CD4-positive, CD25-positive, alpha-beta regulatory T cell (primary cell): ENCODE measurements at regions not wholly inside any gene's neighbourhood (a gene's known extent, or its start where the extent isn't known, plus 50 kb on each side); places are given as distances from the start of the nearest gene placed in this dataset.

Source experiments
- ATAC-seq, 2 donors: fragments of 150-1000 bp; cut with Tn5 transposase; one replicate each; pipeline ENCODE4 v1.10.0; 2021; ENCODE audit warnings: low read depth in 2 of 2, moderate number of reproducible peaks in 2 of 2, moderate library complexity in 1 of 2
- DNase-seq, 3 donors: peaks; one replicate each; pipeline versions ENCODE4 v3.0.0 to v3.0.0-alpha.2; 2012 to 2022; ENCODE audit warnings: mixed read lengths in 1 of 3
- H3K27ac ChIP-seq: one replicate; pipeline ENCODE4 v1.7.0; 2013; ENCODE audit warnings: mild to moderate bottlenecking, low read length; ENCODE audit not compliant: insufficient read depth, poor library complexity, severe bottlenecking
- H3K27me3 ChIP-seq: one replicate; pipeline ENCODE4 v1.7.0; 2013; ENCODE audit warnings: low read length; ENCODE audit not compliant: control insufficient read depth, insufficient read depth
- H3K36me3 ChIP-seq: one replicate; pipeline ENCODE4 v1.7.0; 2013; ENCODE audit warnings: mild to moderate bottlenecking, low read length, moderate library complexity; ENCODE audit not compliant: control insufficient read depth, insufficient read depth
- H3K4me1 ChIP-seq: 2 replicates; pipeline ENCODE4 v1.7.0; 2013; ENCODE audit warnings: mild to moderate bottlenecking, low read length; ENCODE audit not compliant: insufficient read depth, control insufficient read depth, poor library complexity, severe bottlenecking
- H3K4me3 ChIP-seq: one replicate; pipeline ENCODE4 v1.7.0; 2013; ENCODE audit warnings: low read depth, mild to moderate bottlenecking, low read length, moderate library complexity
- H3K9me3 ChIP-seq, 2 experiments: 1 replicate in 1 of 2; 2 replicates in 1 of 2; pipeline ENCODE4 v1.7.0; 2013; ENCODE audit warnings: low read length in 2 of 2, mild to moderate bottlenecking in 1 of 2, moderate library complexity in 1 of 2; ENCODE audit not compliant: control insufficient read depth in 2 of 2
- H3K27ac Mint-ChIP-seq, 3 donors: one replicate each; pipeline ENCODE4 v1.8.0; 2020 to 2022; ENCODE audit warnings: mild to moderate bottlenecking in 3 of 3, mixed read lengths in 3 of 3, moderate library complexity in 2 of 3
- H3K27me3 Mint-ChIP-seq: one replicate; pipeline ENCODE4 v1.8.0; 2022; ENCODE audit warnings: mild to moderate bottlenecking, mixed read lengths
- H3K36me3 Mint-ChIP-seq: one replicate; pipeline ENCODE4 v1.8.0; 2020; ENCODE audit warnings: mixed read lengths
- H3K4me1 Mint-ChIP-seq, 4 donors: one replicate each; pipeline ENCODE4 v1.8.0; 2020 to 2022; ENCODE audit warnings: mixed read lengths in 4 of 4, mild to moderate bottlenecking in 1 of 4
- H3K4me3 Mint-ChIP-seq, 4 donors: one replicate each; pipeline ENCODE4 v1.8.0; 2020 to 2022; ENCODE audit warnings: mild to moderate bottlenecking in 4 of 4, mixed read lengths in 4 of 4, moderate library complexity in 3 of 4
- H3K9me3 Mint-ChIP-seq, 7 donors: one replicate each; pipeline ENCODE4 v1.8.0; 2020 to 2022; ENCODE audit warnings: mixed read lengths in 7 of 7, mild to moderate bottlenecking in 3 of 7, moderate library complexity in 2 of 7

GRCh38 chr11:10918275-10918674, 60.4 kb upstream of the ZBED5 start:
- Mint-ChIP-seq H3K4me3 (no peak overlapping the region), H3K27me3 (peaks cover 12% of the 10 kb centered on the region), H3K27ac (no peak overlapping the region), H3K4me1 (peaks cover 0 to 3% (median 0%) of the 10 kb centered on the region in 4 donors), H3K36me3 (no peaks in the 10 kb centered on the region), H3K9me3 (peaks cover 0 to 15% (median 5%) of the 10 kb centered on the region in 7 donors)
- DNase-seq (no peak), ATAC-seq (no peak)
- Histone ChIP-seq H3K27me3 (peaks cover 4% of the 10 kb centered on the region), H3K4me3 (no peak overlapping the region), H3K27ac (no peak overlapping the region), H3K9me3 (peaks cover 0 to 6% of the 10 kb centered on the region in 2 experiments), H3K4me1 (no peaks in the 10 kb centered on the region), H3K36me3 (no peaks in the 10 kb centered on the region)

GRCh38 chr11:10917802-10918201, 59.9 kb upstream of the ZBED5 start:
- H3K27me3 ChIP-seq, result peaks cover 4% of the 10 kb centered on the region
- no peak overlapping the region for H3K4me3 ChIP-seq
- H3K4me1 ChIP-seq, result no peaks in the 10 kb centered on the region
- Mint-ChIP-seq H3K27ac (no peak overlapping the region), H3K36me3 (no peaks in the 10 kb centered on the region), H3K9me3 (peaks cover 0 to 15% (median 5%) of the 10 kb centered on the region in 7 donors), H3K4me1 (peaks cover 0 to 3% (median 0%) of the 10 kb centered on the region in 4 donors), H3K4me3 (no peak overlapping the region), H3K27me3 (peaks cover 12% of the 10 kb centered on the region)
- DNase-seq, result no peak
- H3K9me3 ChIP-seq, result peaks cover 0 to 6% of the 10 kb centered on the region in 2 experiments
- ATAC-seq, result no peak
- no peak overlapping the region for H3K27ac ChIP-seq
- H3K36me3 ChIP-seq, result no peaks in the 10 kb centered on the region

GRCh38 chr11:10916665-10917064, 58.8 kb upstream of the ZBED5 start:
- Histone ChIP-seq H3K27ac (no peak overlapping the region), H3K9me3 (peaks cover 0 to 6% of the 10 kb centered on the region in 2 experiments), H3K36me3 (no peaks in the 10 kb centered on the region), H3K4me1 (no peaks in the 10 kb centered on the region), H3K27me3 (peaks cover 4% of the 10 kb centered on the region), H3K4me3 (no peak overlapping the region)
- no peak for ATAC-seq
- Mint-ChIP-seq H3K27me3 (peaks cover 12% of the 10 kb centered on the region), H3K27ac (no peak overlapping the region), H3K4me1 (peaks cover 0 to 3% (median 0%) of the 10 kb centered on the region in 4 donors), H3K36me3 (no peaks in the 10 kb centered on the region), H3K9me3 (peaks cover 0 to 15% (median 5%) of the 10 kb centered on the region in 7 donors), H3K4me3 (no peak overlapping the region)
- no peak for DNase-seq

- ATAC-seq, result no peak
- peaks cover 16% of the 10 kb centered on the region for H3K27me3 Mint-ChIP-seq
- Histone ChIP-seq H3K9me3 (peaks cover 0 to 6% of the 10 kb centered on the region in 2 experiments), H3K4me3 (no peak overlapping the region), H3K27me3 (no peaks in the 10 kb centered on the region), H3K36me3 (no peaks in the 10 kb centered on the region), H3K4me1 (no peaks in the 10 kb centered on the region), H3K27ac (no peak overlapping the region)
- peaks cover 0 to 15% (median 5%) of the 10 kb centered on the region in 7 donors for H3K9me3 Mint-ChIP-seq
- peaks cover 0 to 3% (median 0%) of the 10 kb centered on the region in 4 donors for H3K4me1 Mint-ChIP-seq
- H3K36me3 Mint-ChIP-seq, result no peaks in the 10 kb centered on the region
- no peak for DNase-seq
- no peak overlapping the region for H3K4me3 Mint-ChIP-seq
- no peak overlapping the region for H3K27ac Mint-ChIP-seq
Observed at GRCh38 chr11:10914050-10914449, 56.2 kb upstream of the ZBED5 start.

GRCh38 chr11:10913075-10913474, 55.2 kb upstream of the ZBED5 start:
- DNase-seq (no peak), ATAC-seq (no peak)
- peaks cover 12% of the 10 kb centered on the region for H3K27me3 Mint-ChIP-seq
- no peaks in the 10 kb centered on the region for H3K27me3 ChIP-seq
- no peak overlapping the region for H3K27ac ChIP-seq
- H3K4me3 ChIP-seq, result no peak overlapping the region
- H3K9me3 Mint-ChIP-seq, result peaks cover 0 to 9% (median 4%) of the 10 kb centered on the region in 7 donors
- no peak overlapping the region for H3K4me3 Mint-ChIP-seq
- peaks cover under 1% of the 10 kb centered on the region for H3K36me3 Mint-ChIP-seq
- H3K9me3 ChIP-seq, result peaks cover 0 to 5% of the 10 kb centered on the region in 2 experiments
- no peaks in the 10 kb centered on the region for H3K36me3 ChIP-seq
- peaks cover 0 to 3% (median 0%) of the 10 kb centered on the region in 4 donors for H3K4me1 Mint-ChIP-seq
- H3K4me1 ChIP-seq, result no peaks in the 10 kb centered on the region
- no peak overlapping the region for H3K27ac Mint-ChIP-seq

GRCh38 chr11:10911907-10912306, 54.1 kb upstream of the ZBED5 start:
- ATAC-seq, result no peak
- Histone ChIP-seq H3K27me3 (no peaks in the 10 kb centered on the region), H3K9me3 (no peaks in the 10 kb centered on the region), H3K4me3 (no peak overlapping the region), H3K27ac (no peak overlapping the region), H3K4me1 (no peaks in the 10 kb centered on the region), H3K36me3 (no peaks in the 10 kb centered on the region)
- H3K4me3 Mint-ChIP-seq, result no peak overlapping the region
- H3K9me3 Mint-ChIP-seq, result peaks cover 0 to 7% (median 2%) of the 10 kb centered on the region in 7 donors
- H3K36me3 Mint-ChIP-seq, result peaks cover 5% of the 10 kb centered on the region
- H3K27ac Mint-ChIP-seq, result no peak overlapping the region
- peaks cover 0 to 3% (median 0%) of the 10 kb centered on the region in 4 donors for H3K4me1 Mint-ChIP-seq
- peaks cover 17% of the 10 kb centered on the region for H3K27me3 Mint-ChIP-seq
- no peak for DNase-seq

GRCh38 chr11:10909141-10909883, 51.5 kb upstream of the ZBED5 start:
- Histone ChIP-seq H3K9me3 (no peaks in the 10 kb centered on the region), H3K4me1 (no peaks in the 10 kb centered on the region), H3K36me3 (no peaks in the 10 kb centered on the region), H3K27ac (no peak overlapping the region), H3K27me3 (no peaks in the 10 kb centered on the region), H3K4me3 (no peak overlapping the region)
- Mint-ChIP-seq H3K9me3 (no peaks in the 10 kb centered on the region), H3K27ac (peak overlapping the region in 1 of 3 donors; percentile 51), H3K4me3 (no peak overlapping the region), H3K27me3 (peaks cover 29% of the 10 kb centered on the region), H3K4me1 (peaks cover 0 to 3% (median 0%) of the 10 kb centered on the region in 4 donors), H3K36me3 (peaks cover 5% of the 10 kb centered on the region)
- ATAC-seq, result no peak
- no peak for DNase-seq
